Ovary (tissue), 3 donors: ENCODE measurements at regions not wholly inside any gene's neighbourhood (a gene's known extent, or its start where the extent isn't known, plus 50 kb on each side); places are given as distances from the start of the nearest gene placed in this dataset.

ENCODE experiments used
- EP300 ChIP-seq: sonication (generic); formaldehyde crosslinking; IDR thresholded peaks from one replicate; pipeline ENCODE4 v1.6.1; 2017; ENCODE audit warnings: antibody characterized with exemption
- POLR2A ChIP-seq: fragments of 450-650 bp; IDR thresholded peaks from one replicate; pipeline ENCODE4 v1.6.1; 2017; ENCODE audit warnings: antibody characterized with exemption, mild to moderate bottlenecking, moderate library complexity
- TF ChIP-seq, protein P1 (sequence below), 3 donors: fragments of 450-650 bp in 2 of 3; fragments of 200-600 bp in 1 of 3; IDR thresholded peaks; one replicate each; pipeline versions ENCODE4 v1.5.1 to v1.8.0; 2016 to 2022; ENCODE audit warnings: antibody characterized with exemption in 3 of 3, mild to moderate bottlenecking in 1 of 3
- donor health status: DM: no; HTN: no; CAD: no.

DNA sequence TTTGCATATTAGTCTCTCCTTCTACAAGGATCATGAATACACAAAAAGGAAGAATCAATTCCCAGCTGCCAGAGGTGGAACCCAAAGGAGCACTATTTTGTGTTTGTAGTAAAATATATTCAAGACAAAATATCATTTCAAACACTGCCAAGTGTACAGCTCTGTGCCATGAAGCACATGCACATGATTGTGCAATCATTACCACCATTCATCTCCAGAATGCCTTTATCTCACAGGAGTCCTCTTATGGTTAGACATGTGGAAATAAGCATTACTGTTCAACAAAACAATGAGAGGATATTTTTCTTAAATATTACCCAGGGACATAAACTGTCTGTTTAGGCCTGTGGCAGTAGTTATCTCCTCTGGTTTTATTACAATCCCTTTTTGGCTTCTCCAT lies 151.4 kb upstream of the PPP1R3A start:
- TF ChIP-seq EP300 = no peak
- TF ChIP-seq, protein P1, sequence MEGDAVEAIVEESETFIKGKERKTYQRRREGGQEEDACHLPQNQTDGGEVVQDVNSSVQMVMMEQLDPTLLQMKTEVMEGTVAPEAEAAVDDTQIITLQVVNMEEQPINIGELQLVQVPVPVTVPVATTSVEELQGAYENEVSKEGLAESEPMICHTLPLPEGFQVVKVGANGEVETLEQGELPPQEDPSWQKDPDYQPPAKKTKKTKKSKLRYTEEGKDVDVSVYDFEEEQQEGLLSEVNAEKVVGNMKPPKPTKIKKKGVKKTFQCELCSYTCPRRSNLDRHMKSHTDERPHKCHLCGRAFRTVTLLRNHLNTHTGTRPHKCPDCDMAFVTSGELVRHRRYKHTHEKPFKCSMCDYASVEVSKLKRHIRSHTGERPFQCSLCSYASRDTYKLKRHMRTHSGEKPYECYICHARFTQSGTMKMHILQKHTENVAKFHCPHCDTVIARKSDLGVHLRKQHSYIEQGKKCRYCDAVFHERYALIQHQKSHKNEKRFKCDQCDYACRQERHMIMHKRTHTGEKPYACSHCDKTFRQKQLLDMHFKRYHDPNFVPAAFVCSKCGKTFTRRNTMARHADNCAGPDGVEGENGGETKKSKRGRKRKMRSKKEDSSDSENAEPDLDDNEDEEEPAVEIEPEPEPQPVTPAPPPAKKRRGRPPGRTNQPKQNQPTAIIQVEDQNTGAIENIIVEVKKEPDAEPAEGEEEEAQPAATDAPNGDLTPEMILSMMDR (IDR thresholded peaks at IDR 0.05) = no peak
- no peak for TF ChIP-seq POLR2A
